HG03025 (cell line): ENCODE measurements at regions not wholly inside any gene's neighbourhood (a gene's known extent, or its start where the extent isn't known, plus 50 kb on each side); places are given as distances from the start of the nearest gene placed in this dataset.
A peak's percentile ranks its signal among the peaks of the same experiment; 100 is the strongest.
"Not testable (repeated sequence)": the region's sequence is repeated elsewhere in the genome, so short reads cannot be mapped to it uniquely, and the experiment has no call there.

Experiments used
- ATAC-seq: cut with Tn5 transposase; IDR thresholded peaks from one replicate; pipeline ENCODE4 v1.9.1; 2021; ENCODE audit warnings: mild to moderate bottlenecking, moderate library complexity; ENCODE audit not compliant: unreplicated experiment, low FRiP score

- no peak for ATAC-seq
Measured at GRCh38 chr14:87643005-87643404, 350.0 kb downstream of the GALC start.

GRCh38 chr14:87640553-87640952 lies 352.4 kb downstream of the GALC start:
- ATAC-seq = no peak

GRCh38 chr14:87638196-87638595 lies 354.8 kb downstream of the GALC start:
- no peak for ATAC-seq

- ATAC-seq = no peak
Measured at GRCh38 chr14:87635442-87635841, 357.5 kb downstream of the GALC start.

- ATAC-seq = no peak
Measured at GRCh38 chr14:87632796-87633195, 360.2 kb downstream of the GALC start.

- ATAC-seq = no peak
Measured at GRCh38 chr14:87630846-87631245, 362.1 kb downstream of the GALC start.

GRCh38 chr14:87629788-87630187 lies 363.2 kb downstream of the GALC start:
- no peak for ATAC-seq

GRCh38 chr14:87628780-87629179 lies 364.2 kb downstream of the GALC start:
- ATAC-seq = no peak

- ATAC-seq = no peak
Measured at GRCh38 chr14:87628129-87628528, 364.9 kb downstream of the GALC start.

GRCh38 chr14:87626266-87626665 lies 366.7 kb downstream of the GALC start:
- ATAC-seq = no peak

GRCh38 chr14:87623616-87624015 lies 369.4 kb downstream of the GALC start:
- no peak for ATAC-seq

- ATAC-seq = no peak
Measured at GRCh38 chr14:87617079-87617478, 375.9 kb downstream of the GALC start.

- peak; percentile 77 for ATAC-seq
Measured at GRCh38 chr14:87615822-87616679, 376.9 kb downstream of the GALC start.

- no peak for ATAC-seq
Measured at GRCh38 chr14:87615047-87615446, 377.9 kb downstream of the GALC start.

GRCh38 chr14:87613881-87614280 lies 379.1 kb downstream of the GALC start:
- ATAC-seq = no peak

- not testable (repeated sequence) for ATAC-seq
Measured at GRCh38 chr14:87607056-87607455, 385.9 kb downstream of the GALC start.

- ATAC-seq = no peak
Measured at GRCh38 chr14:87601036-87601435, 391.9 kb downstream of the GALC start.

GRCh38 chr14:87600240-87600639 lies 392.7 kb downstream of the GALC start:
- no peak for ATAC-seq

- no peak for ATAC-seq
Measured at GRCh38 chr14:87581298-87581697, 411.7 kb downstream of the GALC start.

- no peak for ATAC-seq
Measured at GRCh38 chr14:87579036-87579435, 413.9 kb downstream of the GALC start.

GRCh38 chr14:87575378-87575777 lies 417.6 kb downstream of the GALC start:
- ATAC-seq = no peak

GRCh38 chr14:87573591-87573990 lies 419.4 kb downstream of the GALC start:
- ATAC-seq = no peak
